Uterus (tissue), 2 donors: ENCODE measurements at regions not wholly inside any gene's neighbourhood (a gene's known extent, or its start where the extent isn't known, plus 50 kb on each side); places are given as distances from the start of the nearest gene placed in this dataset.

Source experiments
- POLR2A ChIP-seq, 2 donors: fragments of 450-650 bp; IDR thresholded peaks; one replicate each; pipeline ENCODE4 v1.6.1; 2016; ENCODE audit warnings: antibody characterized with exemption in 2 of 2, mild to moderate bottlenecking in 1 of 2, moderate library complexity in 1 of 2
- TF ChIP-seq, protein P1 (sequence below), 4 experiments: fragments of 200-600 bp in 2 of 4; fragments of 450-650 bp in 2 of 4; sonication (generic) in 2 of 4; IDR thresholded peaks; one replicate each; pipeline ENCODE4 v1.5.1; 2016 to 2019; ENCODE audit warnings: antibody characterized with exemption in 4 of 4, mild to moderate bottlenecking in 2 of 4, moderate library complexity in 1 of 4

DNA sequence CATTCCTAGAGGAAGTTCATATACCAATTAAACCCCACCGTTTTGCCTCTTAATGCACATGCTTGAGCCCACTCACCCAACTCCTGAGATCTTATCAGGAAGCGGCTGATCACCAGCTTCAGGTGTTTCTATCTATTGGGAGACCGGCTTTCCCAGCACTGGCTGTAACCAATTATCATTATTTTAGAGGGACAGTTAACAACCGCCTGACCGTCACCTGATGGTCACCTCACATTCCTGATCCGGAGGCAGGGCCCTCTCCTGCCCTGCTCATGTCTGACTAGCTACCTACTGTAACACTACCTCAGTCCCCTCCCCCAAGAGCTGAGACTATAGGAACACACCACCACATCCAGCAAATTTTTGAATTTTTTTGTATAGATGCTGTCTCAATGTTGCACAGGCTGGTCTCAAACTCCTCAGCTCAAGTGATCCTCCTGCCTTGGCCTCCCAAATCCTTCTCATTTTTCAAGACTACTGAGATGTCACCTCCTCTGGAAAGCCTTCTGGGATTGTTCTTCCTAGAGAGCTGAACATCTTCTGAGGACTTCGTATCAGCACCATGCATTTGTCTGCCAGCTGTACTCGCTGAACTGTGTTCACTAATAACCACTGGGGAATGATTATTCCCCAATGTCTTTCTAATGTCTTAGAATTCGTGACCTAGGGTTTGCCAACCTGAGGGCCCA lies 84.8 kb downstream of the LSM3 start:
- TF ChIP-seq, protein P1, sequence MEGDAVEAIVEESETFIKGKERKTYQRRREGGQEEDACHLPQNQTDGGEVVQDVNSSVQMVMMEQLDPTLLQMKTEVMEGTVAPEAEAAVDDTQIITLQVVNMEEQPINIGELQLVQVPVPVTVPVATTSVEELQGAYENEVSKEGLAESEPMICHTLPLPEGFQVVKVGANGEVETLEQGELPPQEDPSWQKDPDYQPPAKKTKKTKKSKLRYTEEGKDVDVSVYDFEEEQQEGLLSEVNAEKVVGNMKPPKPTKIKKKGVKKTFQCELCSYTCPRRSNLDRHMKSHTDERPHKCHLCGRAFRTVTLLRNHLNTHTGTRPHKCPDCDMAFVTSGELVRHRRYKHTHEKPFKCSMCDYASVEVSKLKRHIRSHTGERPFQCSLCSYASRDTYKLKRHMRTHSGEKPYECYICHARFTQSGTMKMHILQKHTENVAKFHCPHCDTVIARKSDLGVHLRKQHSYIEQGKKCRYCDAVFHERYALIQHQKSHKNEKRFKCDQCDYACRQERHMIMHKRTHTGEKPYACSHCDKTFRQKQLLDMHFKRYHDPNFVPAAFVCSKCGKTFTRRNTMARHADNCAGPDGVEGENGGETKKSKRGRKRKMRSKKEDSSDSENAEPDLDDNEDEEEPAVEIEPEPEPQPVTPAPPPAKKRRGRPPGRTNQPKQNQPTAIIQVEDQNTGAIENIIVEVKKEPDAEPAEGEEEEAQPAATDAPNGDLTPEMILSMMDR (IDR thresholded peaks at IDR 0.05) = no peak
- TF ChIP-seq POLR2A (IDR thresholded peaks at IDR 0.05) = no peak
